HEK293 (cell line): ENCODE measurements at regions not wholly inside any gene's neighbourhood (a gene's known extent, or its start where the extent isn't known, plus 50 kb on each side); places are given as distances from the start of the nearest gene placed in this dataset.

Experiments used
- CTCF ChIA-PET: fragments of 350-600 bp; formaldehyde crosslinking; extraction: SDS; loops from one replicate; lab custom pipeline; 2021; ENCODE audit warnings: antibody characterized with exemption; lab: Yijun Ruan, JAX
- POLR2A ChIA-PET: fragments of 300-600 bp; formaldehyde crosslinking; extraction: SDS; loops from one replicate; lab custom pipeline; 2020; ENCODE audit warnings: antibody characterized with exemption, inconsistent platforms; lab: Yijun Ruan, JAX
- H3K27ac ChIP-seq: fragments of 200-500 bp; sonication (Bioruptor generic); 2 replicates; pipeline ENCODE4 v1.5.1; 2014; ENCODE audit warnings: low read depth, low read length, control low read depth, inconsistent platforms; ENCODE audit errors: extremely low read depth
- H3K36me3 ChIP-seq, 2 experiments: fragments of 200-500 bp in 1 of 2; sonication (Bioruptor generic) in 1 of 2; 1 replicate in 1 of 2; 2 replicates in 1 of 2; pipeline ENCODE4 v1.5.1; 2014 to 2017; ENCODE audit warnings: inconsistent platforms in 2 of 2, low read length in 2 of 2; ENCODE audit not compliant: control insufficient read depth in 2 of 2, insufficient read depth in 1 of 2
- H3K4me1 ChIP-seq: fragments of 200-500 bp; sonication (Bioruptor generic); 2 replicates; pipeline ENCODE4 v1.5.1; 2014; ENCODE audit warnings: mild to moderate bottlenecking, low read length, inconsistent platforms; ENCODE audit not compliant: control insufficient read depth, insufficient read depth
- H3K4me3 ChIP-seq: 2 replicates; pipeline ENCODE4 v1.5.1; 2011; ENCODE audit warnings: low read depth, mild to moderate bottlenecking, control low read depth, low read length, moderate library complexity
- H3K9me3 ChIP-seq: fragments of 200-500 bp; sonication (Bioruptor generic); 2 replicates; pipeline ENCODE4 v1.5.1; 2014; ENCODE audit warnings: low read depth, low read length, inconsistent platforms; ENCODE audit not compliant: control insufficient read depth, insufficient read depth
- SP7 ChIP-seq: fragments of 450-650 bp; formaldehyde crosslinking; IDR thresholded peaks from 2 replicates; pipeline ENCODE4 v1.5.1; 2016; ENCODE audit warnings: missing biosample characterization, missing genetic modification characterization
- ZFP37 ChIP-seq: fragments of 450-650 bp; formaldehyde crosslinking; IDR thresholded peaks from 2 replicates; pipeline ENCODE4 v1.5.1; 2016; ENCODE audit warnings: missing biosample characterization, missing genetic modification characterization
- ZIC2 ChIP-seq: fragments of 450-650 bp; formaldehyde crosslinking; IDR thresholded peaks from 2 replicates; pipeline ENCODE4 v1.5.1; 2016; ENCODE audit warnings: missing biosample characterization, missing genetic modification characterization
- ZNF10 ChIP-seq: fragments of 450-650 bp; formaldehyde crosslinking; IDR thresholded peaks from 2 replicates; pipeline ENCODE4 v1.5.1; 2017; ENCODE audit warnings: missing biosample characterization, missing genetic modification characterization
- ZNF2 ChIP-seq: fragments of 450-650 bp; formaldehyde crosslinking; IDR thresholded peaks from 2 replicates; pipeline ENCODE4 v1.5.1; 2016; ENCODE audit warnings: missing biosample characterization, missing genetic modification characterization
- ZNF211 ChIP-seq: fragments of 450-650 bp; formaldehyde crosslinking; IDR thresholded peaks from 2 replicates; pipeline ENCODE4 v1.5.1; 2016; ENCODE audit warnings: low read depth, missing biosample characterization, missing genetic modification characterization
- ZNF335 ChIP-seq: fragments of 450-650 bp; formaldehyde crosslinking; conservative IDR thresholded peaks from 2 replicates; pipeline ENCODE4 v1.5.1; 2016; ENCODE audit warnings: missing biosample characterization, missing genetic modification characterization
- ZNF37A ChIP-seq: fragments of 450-650 bp; IDR thresholded peaks from 2 replicates; pipeline ENCODE4 v1.5.1; 2018; ENCODE audit warnings: missing biosample characterization, missing genetic modification characterization
- ZNF514 ChIP-seq: fragments of 450-650 bp; formaldehyde crosslinking; IDR thresholded peaks from 2 replicates; pipeline ENCODE4 v1.5.1; 2016; ENCODE audit warnings: missing biosample characterization, missing genetic modification characterization
- ZNF544 ChIP-seq: fragments of 450-650 bp; formaldehyde crosslinking; IDR thresholded peaks from 2 replicates; pipeline ENCODE4 v1.5.0; 2017; ENCODE audit warnings: missing biosample characterization, missing genetic modification characterization
- ZNF623 ChIP-seq: fragments of 450-650 bp; formaldehyde crosslinking; IDR thresholded peaks from 2 replicates; pipeline ENCODE4 v1.5.1; 2016; ENCODE audit warnings: missing biosample characterization, missing genetic modification characterization
- ZNF626 ChIP-seq: fragments of 450-650 bp; sonication (Bioruptor Pico); formaldehyde crosslinking; IDR thresholded peaks from 2 replicates; pipeline ENCODE4 v1.5.1; 2018; ENCODE audit warnings: missing biosample characterization, missing genetic modification characterization, inconsistent platforms
- ZNF664 ChIP-seq: fragments of 450-650 bp; formaldehyde crosslinking; IDR thresholded peaks from 2 replicates; pipeline ENCODE4 v1.5.1; 2016; ENCODE audit warnings: missing biosample characterization, missing genetic modification characterization
- ZNF777 ChIP-seq: fragments of 450-650 bp; formaldehyde crosslinking; IDR thresholded peaks from 2 replicates; pipeline ENCODE4 v1.5.1; 2017; ENCODE audit warnings: missing biosample characterization, missing genetic modification characterization, borderline replicate concordance
- ZNF837 ChIP-seq: fragments of 450-650 bp; formaldehyde crosslinking; IDR thresholded peaks from 2 replicates; pipeline ENCODE4 v1.5.1; 2016; ENCODE audit warnings: missing biosample characterization, missing genetic modification characterization
- ZSCAN16 ChIP-seq: fragments of 450-650 bp; formaldehyde crosslinking; IDR thresholded peaks from 2 replicates; pipeline ENCODE4 v1.5.1; 2016; ENCODE audit warnings: missing biosample characterization, missing genetic modification characterization
- ZSCAN23 ChIP-seq: fragments of 450-650 bp; formaldehyde crosslinking; IDR thresholded peaks from 2 replicates; pipeline ENCODE4 v1.5.1; 2016; ENCODE audit warnings: missing biosample characterization, missing genetic modification characterization
- ZXDB ChIP-seq: fragments of 450-650 bp; formaldehyde crosslinking; IDR thresholded peaks from 2 replicates; pipeline ENCODE4 v1.5.1; 2016; ENCODE audit warnings: missing biosample characterization, missing genetic modification characterization
- TF ChIP-seq, protein P1 (sequence below): fragments of 450-650 bp; formaldehyde crosslinking; IDR thresholded peaks from 2 replicates; pipeline ENCODE4 v1.5.1; 2016; ENCODE audit warnings: missing biosample characterization, missing genetic modification characterization, borderline replicate concordance
- TF ChIP-seq, protein P2 (sequence below): fragments of 450-650 bp; formaldehyde crosslinking; IDR thresholded peaks from 2 replicates; pipeline ENCODE4 v1.5.1; 2016; ENCODE audit warnings: missing biosample characterization, missing genetic modification characterization
- TF ChIP-seq, protein P3 (sequence below): fragments of 450-650 bp; formaldehyde crosslinking; IDR thresholded peaks from 2 replicates; pipeline ENCODE4 v1.5.1; 2016; ENCODE audit warnings: missing biosample characterization, missing genetic modification characterization
- TF ChIP-seq, protein P4 (sequence below): fragments of 450-650 bp; formaldehyde crosslinking; conservative IDR thresholded peaks from 2 replicates; pipeline ENCODE4 v1.5.1; 2016; ENCODE audit warnings: low read depth, missing biosample characterization, missing genetic modification characterization

DNA sequence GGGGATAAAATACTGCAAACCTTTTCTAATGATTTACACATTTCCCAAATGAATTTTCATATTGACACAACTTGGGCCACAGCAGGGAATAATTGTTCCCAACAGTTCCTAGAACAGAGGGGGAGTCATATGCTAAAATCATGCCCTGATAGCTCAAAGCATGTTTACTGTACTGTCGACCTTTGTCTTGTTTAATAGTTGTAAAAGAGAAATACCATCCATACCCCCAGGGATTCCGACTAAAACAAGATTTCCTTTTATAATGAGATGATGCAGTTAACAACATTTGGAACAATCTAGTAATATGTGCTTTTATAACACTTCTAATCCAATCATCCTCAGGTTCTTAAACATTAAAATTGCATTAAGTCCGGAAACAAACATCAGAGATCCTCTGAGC is 759.7 kb downstream of the OLFM4 start:
- no peak overlapping the region for H3K4me3 ChIP-seq
- ChIA-PET CTCF (no interaction called here), POLR2A (no interaction called here)
- H3K27ac ChIP-seq = no peak overlapping the region
- H3K36me3 ChIP-seq = no peaks in the 10 kb centered on the region
- TF ChIP-seq ZNF514 (tag by site-specific recombination) (no peak), SP7 (tag by site-specific recombination) (no peak), ZNF623 (no peak)
- H3K4me1 ChIP-seq = no peaks in the 10 kb centered on the region
- H3K9me3 ChIP-seq = no peaks in the 10 kb centered on the region

DNA sequence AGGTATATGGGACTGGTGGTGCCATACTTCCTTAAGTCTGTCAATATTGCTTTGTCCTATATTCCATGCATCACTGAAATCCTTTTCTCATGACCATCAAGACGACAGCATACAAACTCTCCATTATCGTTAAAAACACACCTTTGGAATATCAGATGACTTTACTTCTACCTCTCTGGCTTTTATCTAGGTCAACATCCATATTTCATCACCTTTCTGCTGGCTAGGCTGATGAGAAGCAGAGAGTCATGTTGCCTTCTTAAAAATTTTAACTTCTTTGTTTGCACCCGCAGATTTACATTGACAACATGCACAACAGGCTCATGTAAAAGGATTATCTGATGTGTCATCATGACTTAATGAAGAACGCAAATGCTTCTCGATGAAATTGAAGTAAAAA is 771.4 kb downstream of the OLFM4 start:
- no peaks in the 10 kb centered on the region for H3K36me3 ChIP-seq
- H3K4me1 ChIP-seq = no peaks in the 10 kb centered on the region
- CTCF ChIA-PET = no interaction called here
- H3K4me3 ChIP-seq = no peak overlapping the region
- no peaks in the 10 kb centered on the region for H3K9me3 ChIP-seq
- TF ChIP-seq ZNF626 (tag by site-specific recombination) (no peak), ZNF2 (tag by site-specific recombination) (no peak), ZNF664 (tag by site-specific recombination) (no peak), ZSCAN16 (tag by site-specific recombination) (no peak), ZNF837 (tag by site-specific recombination) (no peak), ZNF335 (tag by site-specific recombination) (no peak), ZNF37A (tag by site-specific recombination) (no peak), ZNF211 (tag by site-specific recombination) (no peak), ZSCAN23 (tag by site-specific recombination) (no peak), ZNF544 (tag by site-specific recombination) (no peak), ZFP37 (no peak), ZXDB (tag by site-specific recombination) (no peak)
- TF ChIP-seq, protein P1, sequence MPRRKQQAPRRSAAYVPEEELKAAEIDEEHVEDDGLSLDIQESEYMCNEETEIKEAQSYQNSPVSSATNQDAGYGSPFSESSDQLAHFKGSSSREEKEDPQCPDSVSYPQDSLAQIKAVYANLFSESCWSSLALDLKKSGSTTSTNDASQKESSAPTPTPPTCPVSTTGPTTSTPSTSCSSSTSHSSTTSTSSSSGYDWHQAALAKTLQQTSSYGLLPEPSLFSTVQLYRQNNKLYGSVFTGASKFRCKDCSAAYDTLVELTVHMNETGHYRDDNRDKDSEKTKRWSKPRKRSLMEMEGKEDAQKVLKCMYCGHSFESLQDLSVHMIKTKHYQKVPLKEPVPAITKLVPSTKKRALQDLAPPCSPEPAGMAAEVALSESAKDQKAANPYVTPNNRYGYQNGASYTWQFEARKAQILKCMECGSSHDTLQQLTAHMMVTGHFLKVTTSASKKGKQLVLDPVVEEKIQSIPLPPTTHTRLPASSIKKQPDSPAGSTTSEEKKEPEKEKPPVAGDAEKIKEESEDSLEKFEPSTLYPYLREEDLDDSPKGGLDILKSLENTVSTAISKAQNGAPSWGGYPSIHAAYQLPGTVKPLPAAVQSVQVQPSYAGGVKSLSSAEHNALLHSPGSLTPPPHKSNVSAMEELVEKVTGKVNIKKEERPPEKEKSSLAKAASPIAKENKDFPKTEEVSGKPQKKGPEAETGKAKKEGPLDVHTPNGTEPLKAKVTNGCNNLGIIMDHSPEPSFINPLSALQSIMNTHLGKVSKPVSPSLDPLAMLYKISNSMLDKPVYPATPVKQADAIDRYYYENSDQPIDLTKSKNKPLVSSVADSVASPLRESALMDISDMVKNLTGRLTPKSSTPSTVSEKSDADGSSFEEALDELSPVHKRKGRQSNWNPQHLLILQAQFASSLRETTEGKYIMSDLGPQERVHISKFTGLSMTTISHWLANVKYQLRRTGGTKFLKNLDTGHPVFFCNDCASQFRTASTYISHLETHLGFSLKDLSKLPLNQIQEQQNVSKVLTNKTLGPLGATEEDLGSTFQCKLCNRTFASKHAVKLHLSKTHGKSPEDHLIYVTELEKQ (tag by site-specific recombination) = no peak
- no peak overlapping the region for H3K27ac ChIP-seq
- POLR2A ChIA-PET = no interaction called here

DNA sequence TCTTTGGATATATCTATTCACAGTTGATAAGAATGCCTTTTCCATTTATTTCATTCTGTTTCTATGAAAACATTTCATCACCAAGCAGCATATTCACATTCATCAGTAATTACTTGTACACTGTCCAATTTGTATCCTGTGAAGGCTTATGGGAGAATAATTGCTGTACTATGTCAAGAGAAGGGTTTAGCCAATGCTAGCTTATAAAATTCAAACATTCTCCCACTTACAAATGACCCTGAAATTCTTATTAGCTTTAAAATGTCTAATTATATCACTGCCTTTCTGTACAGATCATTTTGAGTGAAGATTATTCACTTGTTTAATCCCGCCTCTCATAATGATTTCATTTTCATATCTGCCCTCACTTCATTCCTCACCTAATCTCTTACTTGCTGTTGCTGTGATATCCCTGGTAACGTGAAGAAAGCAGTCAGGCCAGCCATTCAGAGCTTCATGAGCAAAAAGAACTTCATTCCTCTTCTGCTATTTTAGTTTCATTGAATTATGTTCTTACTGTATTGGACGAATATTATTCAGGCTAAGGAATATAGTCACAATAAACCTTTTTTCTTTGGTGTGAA is 778.7 kb downstream of the OLFM4 start:
- no peak overlapping the region for H3K27ac ChIP-seq
- POLR2A ChIA-PET = no interaction called here
- CTCF ChIA-PET = no interaction called here
- TF ChIP-seq ZNF10 (tag by site-specific recombination) = no peak
- TF ChIP-seq ZNF777 (tag by site-specific recombination) = no peak
- TF ChIP-seq, protein P2, sequence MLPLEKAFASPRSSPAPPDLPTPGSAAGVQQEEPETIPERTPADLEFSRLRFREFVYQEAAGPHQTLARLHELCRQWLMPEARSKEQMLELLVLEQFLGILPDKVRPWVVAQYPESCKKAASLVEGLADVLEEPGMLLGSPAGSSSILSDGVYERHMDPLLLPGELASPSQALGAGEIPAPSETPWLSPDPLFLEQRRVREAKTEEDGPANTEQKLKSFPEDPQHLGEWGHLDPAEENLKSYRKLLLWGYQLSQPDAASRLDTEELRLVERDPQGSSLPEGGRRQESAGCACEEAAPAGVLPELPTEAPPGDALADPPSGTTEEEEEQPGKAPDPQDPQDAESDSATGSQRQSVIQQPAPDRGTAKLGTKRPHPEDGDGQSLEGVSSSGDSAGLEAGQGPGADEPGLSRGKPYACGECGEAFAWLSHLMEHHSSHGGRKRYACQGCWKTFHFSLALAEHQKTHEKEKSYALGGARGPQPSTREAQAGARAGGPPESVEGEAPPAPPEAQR (tag by site-specific recombination) = no peak
- TF ChIP-seq, protein P3, sequence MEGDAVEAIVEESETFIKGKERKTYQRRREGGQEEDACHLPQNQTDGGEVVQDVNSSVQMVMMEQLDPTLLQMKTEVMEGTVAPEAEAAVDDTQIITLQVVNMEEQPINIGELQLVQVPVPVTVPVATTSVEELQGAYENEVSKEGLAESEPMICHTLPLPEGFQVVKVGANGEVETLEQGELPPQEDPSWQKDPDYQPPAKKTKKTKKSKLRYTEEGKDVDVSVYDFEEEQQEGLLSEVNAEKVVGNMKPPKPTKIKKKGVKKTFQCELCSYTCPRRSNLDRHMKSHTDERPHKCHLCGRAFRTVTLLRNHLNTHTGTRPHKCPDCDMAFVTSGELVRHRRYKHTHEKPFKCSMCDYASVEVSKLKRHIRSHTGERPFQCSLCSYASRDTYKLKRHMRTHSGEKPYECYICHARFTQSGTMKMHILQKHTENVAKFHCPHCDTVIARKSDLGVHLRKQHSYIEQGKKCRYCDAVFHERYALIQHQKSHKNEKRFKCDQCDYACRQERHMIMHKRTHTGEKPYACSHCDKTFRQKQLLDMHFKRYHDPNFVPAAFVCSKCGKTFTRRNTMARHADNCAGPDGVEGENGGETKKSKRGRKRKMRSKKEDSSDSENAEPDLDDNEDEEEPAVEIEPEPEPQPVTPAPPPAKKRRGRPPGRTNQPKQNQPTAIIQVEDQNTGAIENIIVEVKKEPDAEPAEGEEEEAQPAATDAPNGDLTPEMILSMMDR = no peak
- TF ChIP-seq ZIC2 (tag by site-specific recombination) = no peak
- TF ChIP-seq, protein P4, sequence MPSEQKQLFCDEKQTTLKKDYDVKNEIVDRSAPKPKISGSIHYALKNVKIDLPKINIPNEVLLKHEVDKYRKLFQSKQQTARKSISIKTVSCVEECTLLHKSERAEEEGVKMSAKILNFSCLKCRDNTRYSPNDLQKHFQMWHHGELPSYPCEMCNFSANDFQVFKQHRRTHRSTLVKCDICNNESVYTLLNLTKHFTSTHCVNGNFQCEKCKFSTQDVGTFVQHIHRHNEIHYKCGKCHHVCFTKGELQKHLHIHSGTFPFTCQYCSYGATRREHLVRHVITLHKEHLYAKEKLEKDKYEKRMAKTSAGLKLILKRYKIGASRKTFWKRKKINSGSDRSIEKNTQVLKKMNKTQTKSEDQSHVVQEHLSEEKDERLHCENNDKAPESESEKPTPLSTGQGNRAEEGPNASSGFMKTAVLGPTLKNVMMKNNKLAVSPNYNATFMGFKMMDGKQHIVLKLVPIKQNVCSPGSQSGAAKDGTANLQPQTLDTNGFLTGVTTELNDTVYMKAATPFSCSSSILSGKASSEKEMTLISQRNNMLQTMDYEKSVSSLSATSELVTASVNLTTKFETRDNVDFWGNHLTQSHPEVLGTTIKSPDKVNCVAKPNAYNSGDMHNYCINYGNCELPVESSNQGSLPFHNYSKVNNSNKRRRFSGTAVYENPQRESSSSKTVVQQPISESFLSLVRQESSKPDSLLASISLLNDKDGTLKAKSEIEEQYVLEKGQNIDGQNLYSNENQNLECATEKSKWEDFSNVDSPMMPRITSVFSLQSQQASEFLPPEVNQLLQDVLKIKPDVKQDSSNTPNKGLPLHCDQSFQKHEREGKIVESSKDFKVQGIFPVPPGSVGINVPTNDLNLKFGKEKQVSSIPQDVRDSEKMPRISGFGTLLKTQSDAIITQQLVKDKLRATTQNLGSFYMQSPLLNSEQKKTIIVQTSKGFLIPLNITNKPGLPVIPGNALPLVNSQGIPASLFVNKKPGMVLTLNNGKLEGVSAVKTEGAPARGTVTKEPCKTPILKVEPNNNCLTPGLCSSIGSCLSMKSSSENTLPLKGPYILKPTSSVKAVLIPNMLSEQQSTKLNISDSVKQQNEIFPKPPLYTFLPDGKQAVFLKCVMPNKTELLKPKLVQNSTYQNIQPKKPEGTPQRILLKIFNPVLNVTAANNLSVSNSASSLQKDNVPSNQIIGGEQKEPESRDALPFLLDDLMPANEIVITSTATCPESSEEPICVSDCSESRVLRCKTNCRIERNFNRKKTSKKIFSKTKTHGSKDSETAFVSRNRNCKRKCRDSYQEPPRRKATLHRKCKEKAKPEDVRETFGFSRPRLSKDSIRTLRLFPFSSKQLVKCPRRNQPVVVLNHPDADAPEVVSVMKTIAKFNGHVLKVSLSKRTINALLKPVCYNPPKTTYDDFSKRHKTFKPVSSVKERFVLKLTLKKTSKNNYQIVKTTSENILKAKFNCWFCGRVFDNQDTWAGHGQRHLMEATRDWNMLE (tag by site-specific recombination) = no peak

More for the DNA sequence above, 778.7 kb downstream of the OLFM4 start:
- no peaks in the 10 kb centered on the region for H3K4me1 ChIP-seq
- no peaks in the 10 kb centered on the region for H3K36me3 ChIP-seq
- H3K4me3 ChIP-seq = no peak overlapping the region
- no peaks in the 10 kb centered on the region for H3K9me3 ChIP-seq
